Testis (tissue), 2 donors: ENCODE measurements at regions not wholly inside any gene's neighbourhood (a gene's known extent, or its start where the extent isn't known, plus 50 kb on each side); places are given as distances from the start of the nearest gene placed in this dataset.
"Not testable (repeated sequence)": the region's sequence is repeated elsewhere in the genome, so short reads cannot be mapped to it uniquely, and the experiment has no call there.

Source experiments
- CTCF ChIP-seq, 3 experiments: fragments of 450-650 bp in 2 of 3; fragments of 200-600 bp in 1 of 3; sonication (generic) in 1 of 3; IDR thresholded peaks; one replicate each; pipeline ENCODE4 v1.5.1; 2016 to 2019; ENCODE audit warnings: antibody characterized with exemption in 3 of 3, mild to moderate bottlenecking in 2 of 3, moderate library complexity in 1 of 3
- POLR2A ChIP-seq: fragments of 450-650 bp; IDR thresholded peaks from one replicate; pipeline ENCODE4 v1.6.1; 2017; ENCODE audit warnings: antibody characterized with exemption, mild to moderate bottlenecking, moderate library complexity

DNA sequence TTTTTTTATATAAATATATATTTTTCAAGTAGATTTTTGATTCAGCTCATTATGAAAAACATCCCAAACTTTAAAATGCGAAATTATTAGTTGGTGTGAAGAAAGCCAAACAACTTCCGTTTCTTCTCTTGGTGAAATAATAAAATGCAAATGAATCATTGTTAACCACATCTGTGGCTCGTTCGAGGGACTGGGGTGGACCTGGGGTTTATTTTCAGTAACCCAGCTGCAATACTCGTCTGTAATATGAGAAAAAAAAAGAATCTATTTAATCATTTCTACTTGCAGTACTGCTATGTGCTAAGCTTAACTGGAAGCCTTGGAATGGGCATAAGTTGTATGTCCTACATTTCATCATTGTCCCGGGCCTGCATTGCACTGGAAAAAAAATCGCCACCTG, 158.1 kb downstream of the CDRT15L2 start:
- TF ChIP-seq CTCF (IDR thresholded peaks at IDR 0.05); POLR2A: not testable (repeated sequence)
